GM12873 (cell line): ENCODE measurements at regions not wholly inside any gene's neighbourhood (a gene's known extent, or its start where the extent isn't known, plus 50 kb on each side); places are given as distances from the start of the nearest gene placed in this dataset.

Experiments used
- CTCF ChIP-seq: IDR thresholded peaks from 2 replicates; pipeline ENCODE4 v1.5.1; 2012; ENCODE audit warnings: low read depth, mild to moderate bottlenecking, moderate library complexity, low read length, control low read depth; ENCODE audit not compliant: insufficient read depth; ENCODE audit errors: missing control alignments

GRCh38 chr5:8396756-8397155, 527.8 kb downstream of the MTRR start:
- no peak for TF ChIP-seq CTCF

- no peak for TF ChIP-seq CTCF
These were observed 530.5 kb downstream of the MTRR start for GRCh38 chr5:8399471-8399870.

DNA sequence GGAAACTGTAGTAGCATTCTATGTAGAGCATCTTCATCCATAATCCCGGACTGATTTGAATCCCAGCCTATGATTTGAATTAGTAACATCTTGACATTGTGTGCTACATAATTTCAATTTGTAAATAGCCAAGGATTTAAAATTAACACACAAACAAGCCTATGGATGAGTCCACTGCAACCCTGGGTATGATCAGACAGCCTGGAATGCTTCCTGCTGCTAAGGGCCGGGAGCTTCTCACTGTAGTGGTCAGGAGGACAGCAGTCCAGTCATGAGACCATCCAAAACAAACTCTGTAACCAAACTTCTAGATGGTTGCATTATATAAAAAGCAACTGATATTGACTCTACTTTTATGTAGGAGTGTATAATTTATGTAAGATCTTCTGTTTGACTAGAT, 539.3 kb downstream of the MTRR start:
- no peak for TF ChIP-seq CTCF

GRCh38 chr5:8410618-8411017, 541.7 kb downstream of the MTRR start:
- TF ChIP-seq CTCF: no peak

DNA sequence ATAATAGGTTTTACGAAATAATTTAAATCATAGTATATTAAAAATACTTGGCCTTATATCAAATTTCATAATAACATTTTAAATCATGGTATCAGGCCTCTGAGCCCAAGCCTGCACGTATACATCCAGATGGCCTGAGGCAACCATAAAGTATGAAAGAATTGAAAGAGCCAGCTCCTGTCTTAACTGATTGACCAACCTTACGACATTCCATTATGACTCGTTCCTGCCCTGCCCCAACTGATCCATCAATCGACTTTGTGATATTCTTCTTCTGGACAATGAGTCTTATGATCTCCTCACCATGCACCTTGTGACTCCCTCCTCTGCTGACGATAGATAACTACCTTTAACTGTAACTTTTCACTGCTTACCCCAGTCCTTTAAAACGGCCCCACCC, 545.0 kb downstream of the MTRR start:
- no peak for TF ChIP-seq CTCF

- TF ChIP-seq CTCF: no peak
These were observed 548.5 kb downstream of the MTRR start for GRCh38 chr5:8417316-8418048.

DNA sequence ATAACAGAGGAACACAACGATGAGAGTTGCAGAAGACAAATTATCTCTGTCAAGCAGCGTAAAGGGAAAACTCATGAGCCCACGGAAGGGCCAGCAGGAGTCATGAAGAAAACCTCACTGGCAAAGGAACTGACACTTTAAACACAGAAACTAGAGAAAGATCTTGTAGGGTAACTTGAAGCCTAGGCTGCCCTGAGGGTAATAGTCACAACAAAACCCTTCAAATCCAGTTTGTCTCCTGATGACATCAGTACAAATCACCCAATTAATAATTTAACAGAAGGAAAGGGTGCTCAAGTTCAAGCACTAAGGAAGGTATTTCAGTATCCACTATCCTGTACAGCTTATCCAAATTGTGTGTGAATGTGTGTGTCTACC, 549.1 kb downstream of the MTRR start:
- TF ChIP-seq CTCF: no peak
